ENCODE measurements at regions not wholly inside any gene's neighbourhood (a gene's known extent, or its start where the extent isn't known, plus 50 kb on each side); places are given as distances from the start of the nearest gene placed in this dataset.

GRCh38 chr22:47963660-47964059 is 1201.2 kb downstream of the TBC1D22A start:
- no peak for TF ChIP-seq ZBTB11 (tag by site-specific recombination; conservative IDR thresholded peaks at IDR 0.05; ENCODE audit: low read depth)
- TF ChIP-seq CTCF (tag by site-specific recombination; IDR thresholded peaks at IDR 0.05) = no peak
- TF ChIP-seq ZFHX2 (tag by site-specific recombination; conservative IDR thresholded peaks at IDR 0.05) = no peak
- TF ChIP-seq SETDB1 (IDR thresholded peaks at IDR 0.05; ENCODE audit: insufficient read length, low read length) = no peak
- TF ChIP-seq ZNF555 (tag by site-specific recombination; conservative IDR thresholded peaks at IDR 0.05) = no peak
- no peak for TF ChIP-seq ZNF585B (tag by site-specific recombination; IDR thresholded peaks at IDR 0.05)
